SK-N-SH (cell line): ENCODE measurements at regions not wholly inside any gene's neighbourhood (a gene's known extent, or its start where the extent isn't known, plus 50 kb on each side); places are given as distances from the start of the nearest gene placed in this dataset.

Experiments used
- FOXJ3 ChIP-seq: sonication (generic); formaldehyde crosslinking; IDR thresholded peaks from 2 replicates; pipeline ENCODE4 v1.5.1; 2020; ENCODE audit warnings: mild to moderate bottlenecking, missing genetic modification reagents
- MEF2A ChIP-seq: IDR thresholded peaks from 2 replicates; pipeline ENCODE4 v1.4.0; 2012; ENCODE audit warnings: low read depth, borderline replicate concordance

DNA sequence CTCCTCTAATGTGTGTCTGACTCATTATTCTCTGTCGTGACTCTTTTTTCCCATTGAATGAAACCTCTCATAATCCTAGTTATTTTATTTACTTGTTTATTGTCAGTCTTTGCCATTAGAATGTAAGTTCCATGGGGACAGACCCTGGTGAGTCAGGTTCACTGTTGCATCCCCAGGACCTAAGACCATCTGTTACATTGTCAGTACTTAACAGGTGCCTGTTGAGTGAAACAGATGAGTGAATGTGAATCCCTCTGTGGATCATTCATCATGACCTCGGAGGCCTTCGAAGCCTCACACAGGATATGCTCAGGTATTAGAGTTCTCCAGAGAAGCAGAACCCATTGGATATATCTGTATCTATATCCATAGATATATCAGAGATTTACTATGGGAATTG lies 120.1 kb downstream of the PFKFB3 start:
- no peak for TF ChIP-seq MEF2A
- TF ChIP-seq FOXJ3 (CRISPR knock-in tag), result no peak
